CD14-positive monocyte (primary cell): ENCODE measurements at regions not wholly inside any gene's neighbourhood (a gene's known extent, or its start where the extent isn't known, plus 50 kb on each side); places are given as distances from the start of the nearest gene placed in this dataset.

Source experiments
- DNase-seq, 3 donors: peaks; one replicate each; pipeline ENCODE4 v3.0.0-alpha.2; 2011 to 2022
- H2AFZ ChIP-seq: 2 replicates; pipeline ENCODE4 v1.6.0; 2012; ENCODE audit warnings: mild to moderate bottlenecking, low read depth, low read length, inconsistent platforms; ENCODE audit not compliant: insufficient read depth, poor library complexity, severe bottlenecking
- H3K27ac ChIP-seq, 2 donors: 1 replicate in 1 of 2; 2 replicates in 1 of 2; pipeline ENCODE4 v1.5.1; 2012 to 2013; ENCODE audit warnings: low read length in 2 of 2, control low read depth in 1 of 2, inconsistent platforms in 1 of 2, low read depth in 1 of 2, mild to moderate bottlenecking in 1 of 2
- H3K27me3 ChIP-seq, 2 donors: one replicate each; pipeline versions ENCODE4 v1.6.0 to v1.6.1; 2011 to 2013; ENCODE audit warnings: low read length in 2 of 2; ENCODE audit not compliant: control insufficient read depth in 2 of 2, insufficient read depth in 2 of 2
- H3K36me3 ChIP-seq, 2 donors: replicated peaks in 1 of 2; 1 replicate in 1 of 2; 2 replicates in 1 of 2; pipeline versions ENCODE4 v1.5.1 to v1.6.1; 2012 to 2013; ENCODE audit warnings: low read length in 2 of 2, control low read depth in 1 of 2, inconsistent platforms in 1 of 2, mild to moderate bottlenecking in 1 of 2; ENCODE audit not compliant: insufficient read depth in 2 of 2, control insufficient read depth in 1 of 2
- H3K4me1 ChIP-seq, 2 donors: 1 replicate in 1 of 2; 2 replicates in 1 of 2; pipeline versions ENCODE4 v1.5.1 to v1.6.1; 2012 to 2013; ENCODE audit warnings: low read length in 2 of 2, control low read depth in 1 of 2, inconsistent platforms in 1 of 2, mild to moderate bottlenecking in 1 of 2, moderate library complexity in 1 of 2; ENCODE audit not compliant: insufficient read depth in 2 of 2, control insufficient read depth in 1 of 2
- H3K4me2 ChIP-seq: replicated peaks from 2 replicates; pipeline ENCODE3; 2012; ENCODE audit warnings: low read length, moderate library complexity, mild to moderate bottlenecking; ENCODE audit not compliant: poor library complexity, severe bottlenecking; ENCODE audit errors: extremely low read depth
- H3K4me3 ChIP-seq, 3 experiments: fragments of 200-600 bp in 1 of 3; sonication (generic) in 1 of 3; replicated peaks in 1 of 3; 1 replicate in 2 of 3; 2 replicates in 1 of 3; pipeline ENCODE4 v1.5.1; 2011 to 2013; ENCODE audit warnings: low read length in 3 of 3, mild to moderate bottlenecking in 3 of 3, control low read depth in 2 of 3, low read depth in 2 of 3, inconsistent platforms in 1 of 3, moderate library complexity in 1 of 3
- H3K79me2 ChIP-seq: 2 replicates; pipeline ENCODE4 v1.6.0; 2012; ENCODE audit warnings: mild to moderate bottlenecking, control low read depth, inconsistent platforms, low read length, moderate library complexity; ENCODE audit not compliant: insufficient read depth
- H3K9ac ChIP-seq: 2 replicates; pipeline ENCODE4 v1.6.0; 2017; ENCODE audit warnings: low read length, mild to moderate bottlenecking; ENCODE audit not compliant: insufficient read depth, poor library complexity, severe bottlenecking
- H3K9me3 ChIP-seq, 2 donors: replicated peaks in 1 of 2; 1 replicate in 1 of 2; 2 replicates in 1 of 2; pipeline versions ENCODE4 v1.5.1 to v1.6.1; 2012 to 2013; ENCODE audit warnings: low read length in 2 of 2, control low read depth in 1 of 2; ENCODE audit not compliant: control insufficient read depth in 1 of 2, insufficient read depth in 1 of 2
- H4K20me1 ChIP-seq: 2 replicates; pipeline ENCODE4 v1.6.0; 2012; ENCODE audit warnings: mild to moderate bottlenecking, low read length, control low read depth, moderate library complexity; ENCODE audit not compliant: insufficient read depth
- H3K27ac Mint-ChIP-seq, 7 donors: one replicate each; pipeline ENCODE4 v1.8.0; 2020; ENCODE audit warnings: mild to moderate bottlenecking in 7 of 7, mixed read lengths in 7 of 7, moderate library complexity in 6 of 7, inconsistent platforms in 2 of 7
- H3K27me3 Mint-ChIP-seq, 3 donors: one replicate each; pipeline ENCODE4 v1.8.0; 2021 to 2022; ENCODE audit warnings: low read depth in 3 of 3, mild to moderate bottlenecking in 3 of 3, mixed read lengths in 3 of 3, moderate library complexity in 3 of 3, inconsistent platforms in 1 of 3
- H3K36me3 Mint-ChIP-seq, 2 donors: one replicate each; pipeline ENCODE4 v1.8.0; 2020; ENCODE audit warnings: mixed read lengths in 2 of 2, inconsistent platforms in 1 of 2, mild to moderate bottlenecking in 1 of 2
- H3K4me1 Mint-ChIP-seq: one replicate; pipeline ENCODE4 v1.8.0; 2020; ENCODE audit warnings: mild to moderate bottlenecking, mixed read lengths
- H3K4me3 Mint-ChIP-seq, 2 donors: one replicate each; pipeline ENCODE4 v1.8.0; 2020; ENCODE audit warnings: mild to moderate bottlenecking in 2 of 2, mixed read lengths in 2 of 2, moderate library complexity in 1 of 2
- H3K9me3 Mint-ChIP-seq, 7 donors: one replicate each; pipeline ENCODE4 v1.8.0; 2020 to 2022; ENCODE audit warnings: mixed read lengths in 7 of 7, mild to moderate bottlenecking in 6 of 7, moderate library complexity in 6 of 7, inconsistent platforms in 2 of 7
- WGBS: methylation state at CpG from one replicate; pipeline ENCODE4 v1.1.5; 2013; ENCODE audit warnings: missing lambda C conversion rate; ENCODE audit not compliant: insufficient coverage; 5-methylcytosine and 5-hydroxymethylcytosine counted together
- intact Hi-C, 2 donors: fragments of 100-400 bp; cut with micrococcal nuclease; formaldehyde crosslinking; loops; one replicate each; pipeline versions ENCODE4 v1.15.0 to v1.15.1; 2023
- TF ChIP-seq, protein P1 (sequence below): fragments of 200-600 bp; IDR thresholded peaks from one replicate; pipeline ENCODE4 v1.8.0; 2022; ENCODE audit warnings: antibody characterized with exemption, mild to moderate bottlenecking

DNA sequence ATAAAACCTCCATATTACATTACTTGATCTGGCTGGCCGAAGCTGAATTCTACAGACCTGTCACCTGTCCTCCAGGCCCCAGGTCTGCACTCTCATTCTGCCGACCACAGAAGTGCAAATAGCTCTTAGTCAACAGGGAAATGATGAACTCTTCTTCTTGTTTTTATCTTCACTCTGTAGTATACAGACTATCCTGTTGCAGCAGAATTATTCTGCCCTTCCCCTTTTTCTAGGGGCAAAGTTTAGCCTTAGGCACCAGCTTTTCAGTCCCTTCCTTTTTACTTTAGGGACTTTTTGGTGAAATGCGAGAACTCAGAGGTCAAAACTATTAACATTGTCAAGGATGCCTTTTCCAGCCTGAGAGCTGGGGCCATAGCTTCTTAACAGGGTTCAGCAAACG is 229.6 kb upstream of the EGLN3 start:
- no peak overlapping the region for H3K4me3 Mint-ChIP-seq
- H4K20me1 ChIP-seq = no peaks in the 10 kb centered on the region
- H3K27me3 Mint-ChIP-seq = peaks cover 0 to 5% (median 3%) of the 10 kb centered on the region in 3 donors
- H3K27ac ChIP-seq = no peak overlapping the region
- TF ChIP-seq, protein P1, sequence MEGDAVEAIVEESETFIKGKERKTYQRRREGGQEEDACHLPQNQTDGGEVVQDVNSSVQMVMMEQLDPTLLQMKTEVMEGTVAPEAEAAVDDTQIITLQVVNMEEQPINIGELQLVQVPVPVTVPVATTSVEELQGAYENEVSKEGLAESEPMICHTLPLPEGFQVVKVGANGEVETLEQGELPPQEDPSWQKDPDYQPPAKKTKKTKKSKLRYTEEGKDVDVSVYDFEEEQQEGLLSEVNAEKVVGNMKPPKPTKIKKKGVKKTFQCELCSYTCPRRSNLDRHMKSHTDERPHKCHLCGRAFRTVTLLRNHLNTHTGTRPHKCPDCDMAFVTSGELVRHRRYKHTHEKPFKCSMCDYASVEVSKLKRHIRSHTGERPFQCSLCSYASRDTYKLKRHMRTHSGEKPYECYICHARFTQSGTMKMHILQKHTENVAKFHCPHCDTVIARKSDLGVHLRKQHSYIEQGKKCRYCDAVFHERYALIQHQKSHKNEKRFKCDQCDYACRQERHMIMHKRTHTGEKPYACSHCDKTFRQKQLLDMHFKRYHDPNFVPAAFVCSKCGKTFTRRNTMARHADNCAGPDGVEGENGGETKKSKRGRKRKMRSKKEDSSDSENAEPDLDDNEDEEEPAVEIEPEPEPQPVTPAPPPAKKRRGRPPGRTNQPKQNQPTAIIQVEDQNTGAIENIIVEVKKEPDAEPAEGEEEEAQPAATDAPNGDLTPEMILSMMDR = no peak
- no peak overlapping the region for H3K4me2 ChIP-seq
- H3K36me3 Mint-ChIP-seq = no peaks in the 10 kb centered on the region
- intact Hi-C loops = no loop called here
- no peaks in the 10 kb centered on the region for H3K79me2 ChIP-seq
- peaks cover 14 to 15% of the 10 kb centered on the region in 2 donors for H3K4me1 ChIP-seq
- 48% methylated on average over 3 of the region's 4 CpGs for WGBS
- H3K9ac ChIP-seq = no peak overlapping the region
- no peak overlapping the region for H3K4me3 ChIP-seq
- H3K27me3 ChIP-seq = no peaks in the 10 kb centered on the region
- peak overlapping the region in 1 of 7 donors; percentile 34 for H3K27ac Mint-ChIP-seq
- H3K9me3 ChIP-seq = no peaks in the 10 kb centered on the region
- peak; percentile 0 to 16 (median 1) for DNase-seq
- H3K4me1 Mint-ChIP-seq = peaks cover 21% of the 10 kb centered on the region
- H3K36me3 ChIP-seq = no peaks in the 10 kb centered on the region
- peaks cover 0 to 2% (median 0%) of the 10 kb centered on the region in 7 donors for H3K9me3 Mint-ChIP-seq
- no peak overlapping the region for H2AFZ ChIP-seq

- no peaks in the 10 kb centered on the region for H3K27me3 ChIP-seq
- H3K9ac ChIP-seq = no peak overlapping the region
- no peak overlapping the region for H3K4me3 ChIP-seq
- Mint-ChIP-seq H3K9me3 (peaks cover 0 to 2% (median 0%) of the 10 kb centered on the region in 7 donors), H3K27me3 (peaks cover 2 to 5% (median 3%) of the 10 kb centered on the region in 3 donors), H3K4me1 (peaks cover 24% of the 10 kb centered on the region), H3K4me3 (no peak overlapping the region), H3K36me3 (no peaks in the 10 kb centered on the region), H3K27ac (no peak overlapping the region)
- no peaks in the 10 kb centered on the region for H3K79me2 ChIP-seq
- H3K36me3 ChIP-seq = no peaks in the 10 kb centered on the region
- peaks cover 17% of the 10 kb centered on the region in 2 donors for H3K4me1 ChIP-seq
- no peak overlapping the region for H3K4me2 ChIP-seq
- H2AFZ ChIP-seq = no peak overlapping the region
- no CpG with 5 or more reads among the region's 1 CpG for WGBS
- DNase-seq = no peak
- intact Hi-C loops = no loop called here
- no peaks in the 10 kb centered on the region for H3K9me3 ChIP-seq
- TF ChIP-seq, protein P1 = no peak
- no peak overlapping the region for H3K27ac ChIP-seq
- H4K20me1 ChIP-seq = no peaks in the 10 kb centered on the region
Observed at GRCh38 chr14:34179727-34180126, 228.9 kb upstream of the EGLN3 start.
